Left ventricle myocardium inferior (tissue), 1 donor: ENCODE measurements at regions not wholly inside any gene's neighbourhood (a gene's known extent, or its start where the extent isn't known, plus 50 kb on each side); places are given as distances from the start of the nearest gene placed in this dataset.

Source experiments
- DNase-seq: peaks from one replicate; pipeline ENCODE4 v3.0.0-alpha.2; 2020
- H3K27ac ChIP-seq: fragments of 200-600 bp; replicated peaks from 2 replicates; pipeline ENCODE4 v1.8.0; 2021
- H3K27me3 ChIP-seq: fragments of 200-600 bp; 2 replicates; pipeline ENCODE4 v1.8.0; 2021; ENCODE audit warnings: low read depth
- H3K36me3 ChIP-seq: fragments of 200-600 bp; 2 replicates; pipeline ENCODE4 v1.8.0; 2021
- H3K4me1 ChIP-seq: fragments of 200-600 bp; 2 replicates; pipeline ENCODE4 v1.8.0; 2021
- H3K4me3 ChIP-seq: fragments of 200-600 bp; 2 replicates; pipeline ENCODE4 v1.8.0; 2021; ENCODE audit warnings: mild to moderate bottlenecking, moderate library complexity
- H3K9me3 ChIP-seq: fragments of 200-600 bp; replicated peaks from 2 replicates; pipeline ENCODE4 v1.8.0; 2021
- intact Hi-C: fragments of 100-400 bp; cut with micrococcal nuclease; formaldehyde crosslinking; loops from one replicate; pipeline ENCODE4 v1.11.0; 2022
- TF ChIP-seq, protein P1 (sequence below): fragments of 200-600 bp; IDR thresholded peaks from 2 replicates; pipeline ENCODE4 v1.8.0; 2021; ENCODE audit warnings: antibody characterized with exemption, mild to moderate bottlenecking, borderline replicate concordance
- donor health status: DM: no; HTN: yes; CAD: no; lungs with severe emphysema.

DNA sequence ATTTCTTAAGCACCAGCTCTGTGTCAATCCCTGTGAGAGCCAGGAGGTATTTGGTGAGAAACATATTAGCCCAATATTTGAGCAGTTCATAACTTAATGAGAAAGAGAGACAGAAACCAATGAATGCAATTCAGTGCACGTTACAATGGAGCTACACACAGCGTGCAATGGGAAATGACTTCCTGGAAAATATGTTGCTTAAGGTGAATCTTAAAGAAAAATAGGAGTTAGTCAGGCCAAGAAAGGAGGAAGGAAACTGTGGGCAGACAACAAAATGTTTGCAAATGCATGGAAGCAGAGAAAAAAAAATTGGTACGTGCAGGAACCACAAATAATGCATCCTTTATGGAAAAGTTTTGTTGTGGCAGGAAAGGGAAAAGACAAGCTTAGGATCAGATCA lies 481.7 kb downstream of the BCAT1 start:
- Histone ChIP-seq H3K4me1 (no peaks in the 10 kb centered on the region), H3K27me3 (no peaks in the 10 kb centered on the region), H3K9me3 (no peaks in the 10 kb centered on the region), H3K36me3 (no peaks in the 10 kb centered on the region), H3K27ac (no peak overlapping the region), H3K4me3 (no peak overlapping the region)
- DNase-seq, result no peak
- TF ChIP-seq, protein P1, sequence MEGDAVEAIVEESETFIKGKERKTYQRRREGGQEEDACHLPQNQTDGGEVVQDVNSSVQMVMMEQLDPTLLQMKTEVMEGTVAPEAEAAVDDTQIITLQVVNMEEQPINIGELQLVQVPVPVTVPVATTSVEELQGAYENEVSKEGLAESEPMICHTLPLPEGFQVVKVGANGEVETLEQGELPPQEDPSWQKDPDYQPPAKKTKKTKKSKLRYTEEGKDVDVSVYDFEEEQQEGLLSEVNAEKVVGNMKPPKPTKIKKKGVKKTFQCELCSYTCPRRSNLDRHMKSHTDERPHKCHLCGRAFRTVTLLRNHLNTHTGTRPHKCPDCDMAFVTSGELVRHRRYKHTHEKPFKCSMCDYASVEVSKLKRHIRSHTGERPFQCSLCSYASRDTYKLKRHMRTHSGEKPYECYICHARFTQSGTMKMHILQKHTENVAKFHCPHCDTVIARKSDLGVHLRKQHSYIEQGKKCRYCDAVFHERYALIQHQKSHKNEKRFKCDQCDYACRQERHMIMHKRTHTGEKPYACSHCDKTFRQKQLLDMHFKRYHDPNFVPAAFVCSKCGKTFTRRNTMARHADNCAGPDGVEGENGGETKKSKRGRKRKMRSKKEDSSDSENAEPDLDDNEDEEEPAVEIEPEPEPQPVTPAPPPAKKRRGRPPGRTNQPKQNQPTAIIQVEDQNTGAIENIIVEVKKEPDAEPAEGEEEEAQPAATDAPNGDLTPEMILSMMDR, result no peak
- intact Hi-C loops, result no loop called here

DNA sequence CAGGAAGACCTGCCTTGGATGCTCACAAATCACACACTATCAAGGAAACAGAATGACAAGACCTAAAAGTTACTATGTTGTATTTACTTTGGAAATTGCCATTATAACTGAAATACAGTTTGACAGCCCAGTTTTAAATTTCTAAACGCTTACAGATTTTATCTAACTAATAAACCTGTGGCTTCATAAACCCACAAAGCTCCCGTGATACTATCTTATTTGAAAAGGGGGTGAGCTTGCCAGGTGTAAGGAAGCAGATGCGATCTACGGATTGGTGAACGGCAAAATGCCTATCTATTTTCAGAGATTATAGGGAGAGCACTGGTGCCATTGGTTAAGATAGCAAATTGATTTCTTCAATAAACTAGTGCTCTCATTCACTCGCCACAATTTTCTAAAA lies 485.5 kb downstream of the BCAT1 start:
- Histone ChIP-seq H3K27me3 (no peaks in the 10 kb centered on the region), H3K4me3 (no peak overlapping the region), H3K9me3 (no peaks in the 10 kb centered on the region), H3K36me3 (no peaks in the 10 kb centered on the region), H3K27ac (no peak overlapping the region), H3K4me1 (no peaks in the 10 kb centered on the region)
- intact Hi-C loops, result no loop called here
- TF ChIP-seq, protein P1, result no peak
- DNase-seq, result no peak

DNA sequence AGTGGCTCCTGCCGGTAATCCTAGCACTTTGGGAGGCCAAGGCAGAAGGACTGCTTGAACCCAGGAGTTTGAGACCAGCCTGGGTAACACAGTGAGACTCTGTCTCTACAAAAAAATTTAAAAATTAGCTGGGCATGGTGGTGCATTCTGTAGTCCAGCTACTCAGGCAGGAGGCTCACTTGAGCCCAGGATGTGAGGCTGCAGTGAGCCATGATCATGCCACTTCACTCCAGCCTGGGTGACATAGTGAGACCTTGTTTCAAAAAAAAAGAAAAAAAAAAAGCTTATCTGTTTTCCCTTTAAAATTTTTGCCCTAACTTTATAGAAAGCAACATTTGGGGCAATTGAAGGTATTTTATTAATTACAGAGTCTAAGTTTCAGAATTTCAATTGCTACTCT lies 486.0 kb downstream of the BCAT1 start:
- H3K4me3 ChIP-seq, result no peak overlapping the region
- intact Hi-C loops, result no loop called here
- H3K4me1 ChIP-seq, result no peaks in the 10 kb centered on the region
- H3K9me3 ChIP-seq, result no peaks in the 10 kb centered on the region
- TF ChIP-seq, protein P1, result no peak
- DNase-seq, result no peak
- H3K27ac ChIP-seq, result no peak overlapping the region
- H3K27me3 ChIP-seq, result no peaks in the 10 kb centered on the region
- H3K36me3 ChIP-seq, result no peaks in the 10 kb centered on the region

DNA sequence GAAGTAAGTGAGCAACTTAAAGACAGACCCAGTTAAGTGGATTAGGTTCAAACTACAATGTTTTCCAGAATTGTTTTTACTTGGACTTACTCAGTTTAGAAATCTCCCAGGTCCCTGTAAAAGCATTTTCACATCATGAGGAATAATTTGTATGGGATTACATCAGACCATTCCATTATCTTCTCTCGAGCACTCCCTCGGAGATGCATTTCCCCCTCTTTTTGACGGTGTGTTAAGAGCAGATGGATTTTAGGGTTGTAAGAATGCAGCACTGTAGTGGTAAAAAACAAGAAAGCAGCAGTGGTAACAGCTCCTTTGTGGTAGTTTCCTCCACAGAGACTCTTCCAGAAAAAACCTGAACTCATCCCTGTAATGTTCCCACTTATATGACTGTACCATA lies 488.4 kb downstream of the BCAT1 start:
- no peaks in the 10 kb centered on the region for H3K9me3 ChIP-seq
- peaks cover 7% of the 10 kb centered on the region for H3K4me1 ChIP-seq
- DNase-seq, result no peak
- TF ChIP-seq, protein P1, result no peak
- H3K36me3 ChIP-seq, result no peaks in the 10 kb centered on the region
- intact Hi-C loops, result no loop called here
- no peak overlapping the region for H3K27ac ChIP-seq
- no peaks in the 10 kb centered on the region for H3K27me3 ChIP-seq
- no peak overlapping the region for H3K4me3 ChIP-seq

DNA sequence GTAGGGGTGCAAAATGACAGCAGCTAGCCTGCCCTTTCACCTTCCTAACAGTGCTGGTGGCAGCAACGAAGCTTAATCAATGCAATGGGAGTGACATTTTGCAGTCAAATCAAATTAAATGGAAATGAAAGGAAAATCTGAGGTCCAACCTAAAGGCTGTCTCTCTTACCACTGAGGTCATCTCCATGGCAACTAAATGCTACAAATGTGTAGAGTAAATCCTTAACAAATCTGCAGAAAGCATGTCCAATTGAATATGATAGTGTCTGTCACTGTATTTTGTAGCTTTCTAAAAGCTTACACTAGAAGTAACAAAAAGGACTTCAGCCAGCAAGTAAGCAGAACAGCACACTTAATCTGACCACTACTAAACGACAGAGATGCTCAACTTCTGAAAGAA lies 488.8 kb downstream of the BCAT1 start:
- H3K27me3 ChIP-seq, result no peaks in the 10 kb centered on the region
- H3K9me3 ChIP-seq, result no peaks in the 10 kb centered on the region
- TF ChIP-seq, protein P1, result no peak
- intact Hi-C loops, result no loop called here
- peaks cover 7% of the 10 kb centered on the region for H3K4me1 ChIP-seq
- H3K4me3 ChIP-seq, result no peak overlapping the region
- H3K27ac ChIP-seq, result no peak overlapping the region
- no peak for DNase-seq
- H3K36me3 ChIP-seq, result no peaks in the 10 kb centered on the region

DNA sequence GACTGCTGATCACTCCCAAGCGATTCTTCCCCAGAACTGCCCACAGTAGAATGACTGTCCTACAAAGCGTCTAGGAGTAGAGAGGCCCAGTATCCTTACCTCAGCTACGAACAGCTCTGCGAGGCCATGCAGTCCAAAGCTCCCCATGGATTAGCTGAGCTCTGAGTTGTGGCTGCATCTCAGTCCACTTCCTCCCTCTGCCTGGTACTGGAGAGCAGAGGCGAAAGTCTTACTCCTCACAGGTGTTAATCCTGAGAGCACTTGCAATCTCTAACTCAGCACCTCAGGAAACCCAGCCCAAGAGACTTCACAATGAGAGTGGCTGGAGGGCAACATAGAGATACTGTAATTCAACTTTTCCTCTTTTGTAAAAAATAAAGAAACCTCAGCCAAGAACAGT lies 493.1 kb downstream of the BCAT1 start:
- DNase-seq, result no peak
- TF ChIP-seq, protein P1, result no peak
- H3K27ac ChIP-seq, result no peak overlapping the region
- no peak overlapping the region for H3K4me3 ChIP-seq
- H3K4me1 ChIP-seq, result peaks cover 7% of the 10 kb centered on the region
- no peaks in the 10 kb centered on the region for H3K27me3 ChIP-seq
- H3K36me3 ChIP-seq, result no peaks in the 10 kb centered on the region
- intact Hi-C loops, result no loop called here
- no peaks in the 10 kb centered on the region for H3K9me3 ChIP-seq
